GM23338 (cell line): ENCODE measurements at regions not wholly inside any gene's neighbourhood (a gene's known extent, or its start where the extent isn't known, plus 50 kb on each side); places are given as distances from the start of the nearest gene placed in this dataset.

Source experiments
- ATAC-seq: fragments of 200-7000 bp; cut with Tn5 transposase; 3 replicates; pipeline ENCODE4 v1.9.1; 2020
- DNase-seq: peaks from one replicate; pipeline ENCODE4 v3.0.0-alpha.2; 2015; ENCODE audit warnings: low spot score
- H2AFZ ChIP-seq: fragments of 200-600 bp; sonication (generic); 2 replicates; pipeline ENCODE4 v1.8.0; 2016; ENCODE audit warnings: antibody characterized with exemption, mild to moderate bottlenecking, moderate library complexity
- H3F3A ChIP-seq: fragments of 200-600 bp; sonication (generic); replicated peaks from 2 replicates; pipeline ENCODE4 v1.8.0; 2017; ENCODE audit warnings: antibody characterized with exemption, mixed run types, low read depth
- H3K27ac ChIP-seq: fragments of 200-600 bp; sonication (generic); 2 replicates; pipeline ENCODE4 v1.6.1; 2016; ENCODE audit warnings: low read depth
- H3K27me3 ChIP-seq: fragments of 200-600 bp; sonication (generic); 2 replicates; pipeline ENCODE4 v1.8.0; 2016; ENCODE audit warnings: mild to moderate bottlenecking, mixed run types, moderate library complexity; ENCODE audit not compliant: insufficient read depth
- H3K36me3 ChIP-seq: fragments of 200-600 bp; sonication (generic); 2 replicates; pipeline ENCODE4 v1.8.0; 2016; ENCODE audit warnings: mild to moderate bottlenecking; ENCODE audit not compliant: insufficient read depth
- H3K4me1 ChIP-seq: fragments of 200-600 bp; sonication (generic); 2 replicates; pipeline ENCODE4 v1.8.0; 2016; ENCODE audit warnings: mild to moderate bottlenecking, moderate library complexity; ENCODE audit not compliant: insufficient read depth
- H3K4me2 ChIP-seq: fragments of 200-600 bp; sonication (generic); 2 replicates; pipeline ENCODE4 v1.7.1; 2017; ENCODE audit warnings: mixed run types
- H3K4me3 ChIP-seq: fragments of 200-600 bp; sonication (generic); 2 replicates; pipeline ENCODE4 v1.6.1; 2016; ENCODE audit warnings: mixed run types
- H3K79me2 ChIP-seq: fragments of 200-600 bp; sonication (generic); replicated peaks from 2 replicates; pipeline ENCODE4 v1.8.0; 2017; ENCODE audit warnings: mild to moderate bottlenecking; ENCODE audit not compliant: insufficient read depth
- H3K9me2 ChIP-seq: fragments of 200-600 bp; sonication (generic); 2 replicates; pipeline ENCODE4 v1.8.0; 2017; ENCODE audit not compliant: insufficient read depth
- H4K20me1 ChIP-seq: fragments of 200-600 bp; sonication (generic); replicated peaks from 2 replicates; pipeline ENCODE4 v1.8.0; 2017; ENCODE audit warnings: mild to moderate bottlenecking; ENCODE audit not compliant: insufficient read depth
- H3K27ac Mint-ChIP-seq: 2 replicates; pipeline ENCODE4 v1.8.0; 2020; ENCODE audit warnings: inconsistent platforms, mild to moderate bottlenecking, moderate library complexity, mixed read lengths
- H3K27me3 Mint-ChIP-seq: 3 replicates; pipeline ENCODE4 v1.8.0; 2022; ENCODE audit warnings: low read depth, mild to moderate bottlenecking, moderate library complexity, mixed read lengths, inconsistent platforms; ENCODE audit not compliant: insufficient read depth, poor library complexity
- H3K36me3 Mint-ChIP-seq: 3 replicates; pipeline ENCODE4 v1.8.0; 2021; ENCODE audit warnings: low read depth, mild to moderate bottlenecking, inconsistent platforms, moderate library complexity, mixed read lengths
- H3K4me1 Mint-ChIP-seq: 3 replicates; pipeline ENCODE4 v1.8.0; 2020; ENCODE audit warnings: mild to moderate bottlenecking, inconsistent platforms, mixed read lengths
- H3K4me3 Mint-ChIP-seq: 3 replicates; pipeline ENCODE4 v1.8.0; 2021; ENCODE audit warnings: moderate library complexity, mild to moderate bottlenecking, inconsistent platforms, mixed read lengths
- H3K9me3 Mint-ChIP-seq: 3 replicates; pipeline ENCODE4 v1.8.0; 2020; ENCODE audit warnings: moderate library complexity, mild to moderate bottlenecking, inconsistent platforms, mixed read lengths
- CREB1 ChIP-seq: fragments of 250-450 bp; sonication (Bioruptor Pico); IDR thresholded peaks from 2 replicates; pipeline ENCODE4 v1.5.0; 2020; ENCODE audit warnings: low read depth, mild to moderate bottlenecking, moderate library complexity
- EZH2 ChIP-seq: fragments of 200-600 bp; sonication (generic); IDR thresholded peaks from one replicate; pipeline ENCODE4 v1.8.0; 2017; ENCODE audit warnings: antibody characterized with exemption, mild to moderate bottlenecking, low read depth; ENCODE audit not compliant: unreplicated experiment
- EZH2phosphoT487 ChIP-seq: fragments of 200-600 bp; sonication (generic); IDR thresholded peaks from one replicate; pipeline ENCODE4 v1.8.1; 2018; ENCODE audit warnings: antibody characterized with exemption; ENCODE audit not compliant: unreplicated experiment
- JUNB ChIP-seq: IDR thresholded peaks from one replicate; pipeline ENCODE4 v1.6.1; 2016; ENCODE audit warnings: antibody characterized with exemption; ENCODE audit not compliant: unreplicated experiment
- NANOG ChIP-seq: IDR thresholded peaks from 2 replicates; pipeline ENCODE4 v1.6.1; 2016; ENCODE audit warnings: antibody characterized with exemption, borderline replicate concordance
- STAT1 ChIP-seq: IDR thresholded peaks from one replicate; pipeline ENCODE4 v1.6.1; 2016; ENCODE audit warnings: antibody characterized with exemption; ENCODE audit not compliant: unreplicated experiment
- ZNF331 ChIP-seq: fragments of 250-450 bp; sonication (Bioruptor Pico); IDR thresholded peaks from 2 replicates; pipeline ENCODE4 v1.5.0; 2020; ENCODE audit warnings: low read depth, mild to moderate bottlenecking, moderate library complexity
- TF ChIP-seq, protein P1 (sequence below): fragments of 250-450 bp; sonication (Bioruptor Pico); IDR thresholded peaks from 2 replicates; pipeline ENCODE4 v1.5.0; 2020; ENCODE audit warnings: mild to moderate bottlenecking, moderate library complexity
- TF ChIP-seq, protein P2 (sequence below), 2 experiments: fragments of 200-600 bp in 1 of 2; sonication (generic) in 1 of 2; conservative IDR thresholded peaks; 2 replicates each; pipeline versions ENCODE4 v1.5.1 to v1.6.1; 2016 to 2017; ENCODE audit warnings: antibody characterized with exemption in 2 of 2, low read depth in 2 of 2, mild to moderate bottlenecking in 2 of 2, moderate library complexity in 1 of 2
- TF ChIP-seq, protein P3 (sequence below): IDR thresholded peaks from 2 replicates; pipeline ENCODE4 v1.6.1; 2016; ENCODE audit warnings: antibody characterized with exemption

GRCh38 chr19:30131246-30131645 lies 189.2 kb downstream of the URI1 start (continued):
- TF ChIP-seq, protein P1, sequence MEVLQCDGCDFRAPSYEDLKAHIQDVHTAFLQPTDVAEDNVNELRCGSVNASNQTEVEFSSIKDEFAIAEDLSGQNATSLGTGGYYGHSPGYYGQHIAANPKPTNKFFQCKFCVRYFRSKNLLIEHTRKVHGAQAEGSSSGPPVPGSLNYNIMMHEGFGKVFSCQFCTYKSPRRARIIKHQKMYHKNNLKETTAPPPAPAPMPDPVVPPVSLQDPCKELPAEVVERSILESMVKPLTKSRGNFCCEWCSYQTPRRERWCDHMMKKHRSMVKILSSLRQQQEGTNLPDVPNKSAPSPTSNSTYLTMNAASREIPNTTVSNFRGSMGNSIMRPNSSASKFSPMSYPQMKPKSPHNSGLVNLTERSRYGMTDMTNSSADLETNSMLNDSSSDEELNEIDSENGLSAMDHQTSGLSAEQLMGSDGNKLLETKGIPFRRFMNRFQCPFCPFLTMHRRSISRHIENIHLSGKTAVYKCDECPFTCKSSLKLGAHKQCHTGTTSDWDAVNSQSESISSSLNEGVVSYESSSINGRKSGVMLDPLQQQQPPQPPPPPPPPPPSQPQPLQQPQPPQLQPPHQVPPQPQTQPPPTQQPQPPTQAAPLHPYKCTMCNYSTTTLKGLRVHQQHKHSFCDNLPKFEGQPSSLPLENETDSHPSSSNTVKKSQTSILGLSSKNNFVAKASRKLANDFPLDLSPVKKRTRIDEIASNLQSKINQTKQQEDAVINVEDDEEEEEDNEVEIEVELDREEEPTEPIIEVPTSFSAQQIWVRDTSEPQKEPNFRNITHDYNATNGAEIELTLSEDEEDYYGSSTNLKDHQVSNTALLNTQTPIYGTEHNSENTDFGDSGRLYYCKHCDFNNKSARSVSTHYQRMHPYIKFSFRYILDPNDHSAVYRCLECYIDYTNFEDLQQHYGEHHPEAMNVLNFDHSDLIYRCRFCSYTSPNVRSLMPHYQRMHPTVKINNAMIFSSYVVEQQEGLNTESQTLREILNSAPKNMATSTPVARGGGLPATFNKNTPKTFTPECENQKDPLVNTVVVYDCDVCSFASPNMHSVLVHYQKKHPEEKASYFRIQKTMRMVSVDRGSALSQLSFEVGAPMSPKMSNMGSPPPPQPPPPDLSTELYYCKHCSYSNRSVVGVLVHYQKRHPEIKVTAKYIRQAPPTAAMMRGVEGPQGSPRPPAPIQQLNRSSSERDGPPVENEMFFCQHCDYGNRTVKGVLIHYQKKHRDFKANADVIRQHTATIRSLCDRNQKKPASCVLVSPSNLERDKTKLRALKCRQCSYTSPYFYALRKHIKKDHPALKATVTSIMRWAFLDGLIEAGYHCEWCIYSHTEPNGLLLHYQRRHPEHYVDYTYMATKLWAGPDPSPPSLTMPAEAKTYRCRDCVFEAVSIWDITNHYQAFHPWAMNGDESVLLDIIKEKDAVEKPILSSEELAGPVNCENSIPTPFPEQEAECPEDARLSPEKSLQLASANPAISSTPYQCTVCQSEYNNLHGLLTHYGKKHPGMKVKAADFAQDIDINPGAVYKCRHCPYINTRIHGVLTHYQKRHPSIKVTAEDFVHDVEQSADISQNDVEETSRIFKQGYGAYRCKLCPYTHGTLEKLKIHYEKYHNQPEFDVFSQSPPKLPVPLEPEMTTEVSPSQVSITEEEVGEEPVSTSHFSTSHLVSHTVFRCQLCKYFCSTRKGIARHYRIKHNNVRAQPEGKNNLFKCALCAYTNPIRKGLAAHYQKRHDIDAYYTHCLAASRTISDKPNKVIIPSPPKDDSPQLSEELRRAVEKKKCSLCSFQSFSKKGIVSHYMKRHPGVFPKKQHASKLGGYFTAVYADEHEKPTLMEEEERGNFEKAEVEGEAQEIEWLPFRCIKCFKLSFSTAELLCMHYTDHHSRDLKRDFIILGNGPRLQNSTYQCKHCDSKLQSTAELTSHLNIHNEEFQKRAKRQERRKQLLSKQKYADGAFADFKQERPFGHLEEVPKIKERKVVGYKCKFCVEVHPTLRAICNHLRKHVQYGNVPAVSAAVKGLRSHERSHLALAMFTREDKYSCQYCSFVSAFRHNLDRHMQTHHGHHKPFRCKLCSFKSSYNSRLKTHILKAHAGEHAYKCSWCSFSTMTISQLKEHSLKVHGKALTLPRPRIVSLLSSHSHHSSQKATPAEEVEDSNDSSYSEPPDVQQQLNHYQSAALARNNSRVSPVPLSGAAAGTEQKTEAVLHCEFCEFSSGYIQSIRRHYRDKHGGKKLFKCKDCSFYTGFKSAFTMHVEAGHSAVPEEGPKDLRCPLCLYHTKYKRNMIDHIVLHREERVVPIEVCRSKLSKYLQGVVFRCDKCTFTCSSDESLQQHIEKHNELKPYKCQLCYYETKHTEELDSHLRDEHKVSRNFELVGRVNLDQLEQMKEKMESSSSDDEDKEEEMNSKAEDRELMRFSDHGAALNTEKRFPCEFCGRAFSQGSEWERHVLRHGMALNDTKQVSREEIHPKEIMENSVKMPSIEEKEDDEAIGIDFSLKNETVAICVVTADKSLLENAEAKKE (CRISPR knock-in tag) = no peak
- no peak for TF ChIP-seq NANOG
- TF ChIP-seq CREB1 = no peak

GRCh38 chr19:30131722-30132291 lies 189.8 kb downstream of the URI1 start:
- peak overlapping the region; percentile 91; the same call in 1 of the 2 replicates for H2AFZ ChIP-seq

More at GRCh38 chr19:30131722-30132291, 189.8 kb downstream of the URI1 start:
- DNase-seq (no peak), ATAC-seq (no peak)
- Histone ChIP-seq H3K36me3 (no peaks in the 10 kb centered on the region), H3K27me3 (no peaks in the 10 kb centered on the region), H3K4me3 (no peak overlapping the region), H3K27ac (no peak overlapping the region), H4K20me1 (no peaks in the 10 kb centered on the region), H3F3A (no peaks in the 10 kb centered on the region), H3K4me2 (no peak overlapping the region), H3K9me2 (0 out of 2 replicates have a peak, but pooled peaks cover 5% of the 10 kb centered on the region), H3K4me1 (no peaks in the 10 kb centered on the region), H3K79me2 (no peaks in the 10 kb centered on the region)
- no peak for TF ChIP-seq EZH2phosphoT487
- no peak for TF ChIP-seq JUNB
- TF ChIP-seq, protein P2, sequence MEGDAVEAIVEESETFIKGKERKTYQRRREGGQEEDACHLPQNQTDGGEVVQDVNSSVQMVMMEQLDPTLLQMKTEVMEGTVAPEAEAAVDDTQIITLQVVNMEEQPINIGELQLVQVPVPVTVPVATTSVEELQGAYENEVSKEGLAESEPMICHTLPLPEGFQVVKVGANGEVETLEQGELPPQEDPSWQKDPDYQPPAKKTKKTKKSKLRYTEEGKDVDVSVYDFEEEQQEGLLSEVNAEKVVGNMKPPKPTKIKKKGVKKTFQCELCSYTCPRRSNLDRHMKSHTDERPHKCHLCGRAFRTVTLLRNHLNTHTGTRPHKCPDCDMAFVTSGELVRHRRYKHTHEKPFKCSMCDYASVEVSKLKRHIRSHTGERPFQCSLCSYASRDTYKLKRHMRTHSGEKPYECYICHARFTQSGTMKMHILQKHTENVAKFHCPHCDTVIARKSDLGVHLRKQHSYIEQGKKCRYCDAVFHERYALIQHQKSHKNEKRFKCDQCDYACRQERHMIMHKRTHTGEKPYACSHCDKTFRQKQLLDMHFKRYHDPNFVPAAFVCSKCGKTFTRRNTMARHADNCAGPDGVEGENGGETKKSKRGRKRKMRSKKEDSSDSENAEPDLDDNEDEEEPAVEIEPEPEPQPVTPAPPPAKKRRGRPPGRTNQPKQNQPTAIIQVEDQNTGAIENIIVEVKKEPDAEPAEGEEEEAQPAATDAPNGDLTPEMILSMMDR (conservative IDR thresholded peaks at IDR 0.05; ENCODE audit: low read depth in 2 of 2) = no peak
- TF ChIP-seq STAT1 = no peak
- TF ChIP-seq EZH2 = no peak
- TF ChIP-seq, protein P3, sequence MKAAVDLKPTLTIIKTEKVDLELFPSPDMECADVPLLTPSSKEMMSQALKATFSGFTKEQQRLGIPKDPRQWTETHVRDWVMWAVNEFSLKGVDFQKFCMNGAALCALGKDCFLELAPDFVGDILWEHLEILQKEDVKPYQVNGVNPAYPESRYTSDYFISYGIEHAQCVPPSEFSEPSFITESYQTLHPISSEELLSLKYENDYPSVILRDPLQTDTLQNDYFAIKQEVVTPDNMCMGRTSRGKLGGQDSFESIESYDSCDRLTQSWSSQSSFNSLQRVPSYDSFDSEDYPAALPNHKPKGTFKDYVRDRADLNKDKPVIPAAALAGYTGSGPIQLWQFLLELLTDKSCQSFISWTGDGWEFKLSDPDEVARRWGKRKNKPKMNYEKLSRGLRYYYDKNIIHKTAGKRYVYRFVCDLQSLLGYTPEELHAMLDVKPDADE = no peak
- TF ChIP-seq ZNF331 (CRISPR knock-in tag) = no peak
- TF ChIP-seq NANOG = no peak
- Mint-ChIP-seq H3K27me3 (peaks cover 3% of the 10 kb centered on the region), H3K27ac (no peak overlapping the region), H3K4me1 (peaks cover 1% of the 10 kb centered on the region; the same call in 2 of the 3 replicates), H3K36me3 (no peaks in the 10 kb centered on the region), H3K4me3 (no peak overlapping the region), H3K9me3 (no peaks in the 10 kb centered on the region)
